GM12878 (cell line): ENCODE measurements at regions not wholly inside any gene's neighbourhood (a gene's known extent, or its start where the extent isn't known, plus 50 kb on each side); places are given as distances from the start of the nearest gene placed in this dataset.

Experiments used
- ATAC-seq: fragments of 200-7000 bp; cut with Tn5 transposase; 3 replicates; pipeline ENCODE4 v1.9.1; 2020; ENCODE audit warnings: mild to moderate bottlenecking, moderate library complexity
- BruUV-seq: library from RNA; stranded (reverse); fragments of 400-500 nt; replicated peaks from 2 replicates; lab custom pipeline; 2021; lab: Mats Ljungman, UMichigan
- CTCF ChIA-PET: fragments of 300-600 bp; sonication (Branson Sonifier 250); formaldehyde crosslinking; extraction: SDS; loops from one replicate; lab custom pipeline; 2021; ENCODE audit warnings: inconsistent platforms; lab: Yijun Ruan, JAX
- POLR2A ChIA-PET: fragments of 350-600 bp; formaldehyde crosslinking; extraction: SDS; loops from one replicate; lab custom pipeline; 2021; ENCODE audit warnings: inconsistent platforms; lab: Charles Lee
- RAD21 ChIA-PET: fragments of 300-600 bp; sonication (Branson Sonifier 250); formaldehyde crosslinking; loops from one replicate; lab custom pipeline; 2023; ENCODE audit warnings: antibody characterized with exemption; ENCODE audit not compliant: unreplicated experiment; lab: Charles Lee
- SMC1A ChIA-PET: fragments of 300-600 bp; sonication (Branson Sonifier 250); formaldehyde crosslinking; loops from one replicate; lab custom pipeline; 2023; ENCODE audit not compliant: unreplicated experiment, uncharacterized antibody; lab: Charles Lee
- DNase-seq: peaks from one replicate; pipeline ENCODE4 v3.0.0-alpha.2; 2011; ENCODE audit warnings: low read depth, low spot score
- FAIRE-seq: peaks from 3 replicates; lab custom pipeline; 2011; peaks lifted over from hg19 to GRCh38; lab: Jason Lieb, UNC
- H2AFZ ChIP-seq: 2 replicates; pipeline ENCODE4 v1.6.0; 2011; ENCODE audit warnings: low read depth, low read length, control low read depth; ENCODE audit not compliant: control insufficient read depth
- H3K27ac ChIP-seq: 2 replicates; pipeline ENCODE4 v1.5.1; 2011; ENCODE audit warnings: control low read depth; ENCODE audit not compliant: control insufficient read depth, insufficient read depth
- H3K27me3 ChIP-seq, 2 experiments: replicated peaks in 1 of 2; 2 replicates each; pipeline versions ENCODE4 v1.6.0 to v1.6.1; 2011; ENCODE audit warnings: low read length in 1 of 2; ENCODE audit not compliant: control insufficient read depth in 2 of 2, insufficient read depth in 2 of 2
- H3K36me3 ChIP-seq, 2 experiments: 2 replicates each; pipeline ENCODE4 v1.5.1; 2011; ENCODE audit warnings: low read length in 1 of 2; ENCODE audit not compliant: control insufficient read depth in 2 of 2, insufficient read depth in 2 of 2
- H3K4me1 ChIP-seq: 2 replicates; pipeline ENCODE4 v1.6.1; 2011; ENCODE audit warnings: mild to moderate bottlenecking, low read length, moderate library complexity, mixed read lengths; ENCODE audit not compliant: control insufficient read depth, insufficient read depth
- H3K4me2 ChIP-seq: 2 replicates; pipeline ENCODE4 v1.6.0; 2011; ENCODE audit warnings: control low read depth; ENCODE audit not compliant: control insufficient read depth, insufficient read depth
- H3K4me3 ChIP-seq: fragments of 200-600 bp; sonication (generic); 2 replicates; pipeline ENCODE4 v1.5.1; 2016
- H3K79me2 ChIP-seq: 2 replicates; pipeline ENCODE4 v1.6.0; 2011; ENCODE audit warnings: low read length; ENCODE audit not compliant: control insufficient read depth, insufficient read depth
- H3K9ac ChIP-seq: 2 replicates; pipeline ENCODE4 v1.8.0; 2011; ENCODE audit warnings: low read length, control low read depth, mixed read lengths; ENCODE audit not compliant: control insufficient read depth, insufficient read depth
- H3K9me3 ChIP-seq: replicated peaks from 3 replicates; pipeline ENCODE4 v1.5.1; 2011; ENCODE audit warnings: mild to moderate bottlenecking, low read length; ENCODE audit not compliant: control insufficient read depth, insufficient read depth
- H4K20me1 ChIP-seq: 2 replicates; pipeline ENCODE4 v1.6.0; 2011; ENCODE audit not compliant: control insufficient read depth, insufficient read depth
- CBX3 ChIP-seq: fragments of 200-600 bp; sonication (generic); IDR thresholded peaks from 2 replicates; pipeline ENCODE4 v1.6.1; 2016; ENCODE audit warnings: low read depth, borderline replicate concordance
- FOXM1 ChIP-seq: IDR thresholded peaks from 2 replicates; pipeline ENCODE4 v1.6.1; 2012; ENCODE audit warnings: low read depth, mild to moderate bottlenecking, inconsistent platforms, low read length, moderate library complexity
- RELB ChIP-seq: fragments of 450-650 bp; IDR thresholded peaks from 2 replicates; pipeline ENCODE4 v1.6.1; 2017; ENCODE audit warnings: low read depth, mild to moderate bottlenecking, moderate library complexity
- WRNIP1 ChIP-seq: IDR thresholded peaks from 2 replicates; pipeline ENCODE4 v1.6.1; 2011; ENCODE audit warnings: low read depth, low read length, improper control_type of control experiment, borderline replicate concordance
- YY1 ChIP-seq: IDR thresholded peaks from 2 replicates; pipeline ENCODE4 v1.6.1; 2011; ENCODE audit warnings: low read depth, mild to moderate bottlenecking, low read length
- WGBS: methylation state at CpG from one replicate; pipeline ENCODE4 v1.1.6; 2016; ENCODE audit warnings: low lambda C conversion rate; ENCODE audit not compliant: insufficient replicate concordance, insufficient coverage; ENCODE audit errors: missing lambda C conversion rate; 5-methylcytosine and 5-hydroxymethylcytosine counted together
- in situ Hi-C: fragments of 300-500 bp; cut with MboI; formaldehyde crosslinking; loops from 9 replicates; pipeline ENCODE4 v1.14.3; 2018; ENCODE audit warnings: mixed read lengths
- intact Hi-C: fragments of 100-400 bp; cut with micrococcal nuclease; formaldehyde crosslinking; loops from one replicate; pipeline ENCODE4 v1.14.2; 2022; ENCODE audit not compliant: unreplicated experiment

DNA sequence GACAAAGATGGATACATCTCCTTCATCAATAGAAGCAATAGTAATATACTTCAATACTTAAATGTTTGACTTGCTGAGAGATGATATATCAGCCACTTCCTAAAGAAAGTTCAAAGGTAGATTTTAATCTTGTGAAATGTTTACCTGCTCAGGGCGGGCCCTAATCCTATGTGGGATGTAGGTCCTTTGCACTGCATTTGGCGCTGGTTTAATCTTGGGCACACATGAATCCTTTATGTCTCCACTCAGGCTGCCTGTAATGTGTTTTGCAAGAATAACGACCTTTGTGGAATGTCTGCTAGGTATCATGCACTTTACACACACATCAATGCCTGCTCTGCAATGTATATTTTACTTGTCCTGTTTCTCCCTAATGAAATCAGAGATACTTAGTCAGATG, 368.7 kb downstream of the GBA3 start (continued):
- TF ChIP-seq FOXM1, result no peak

GRCh38 chr4:23060776-23061175, 368.0 kb downstream of the GBA3 start:
- RAD21 ChIA-PET, result no interaction called here
- no peak for ATAC-seq
- intact Hi-C loops, result no loop called here

More at GRCh38 chr4:23060776-23061175, 368.0 kb downstream of the GBA3 start:
- no peaks in the 10 kb centered on the region for H3K36me3 ChIP-seq
- H2AFZ ChIP-seq, result no peak overlapping the region
- H3K9me3 ChIP-seq, result no peaks in the 10 kb centered on the region
- POLR2A ChIA-PET, result no interaction called here
- H3K27me3 ChIP-seq, result no peaks in the 10 kb centered on the region
- no TSS peak for BruUV-seq
- TF ChIP-seq WRNIP1 (no peak), RELB (no peak), YY1 (no peak), CBX3 (no peak)
- no peak for DNase-seq
- in situ Hi-C loops, result no loop called here
- no peaks in the 10 kb centered on the region for H3K79me2 ChIP-seq
- no peak overlapping the region for H3K27ac ChIP-seq
- no peak for FAIRE-seq
- SMC1A ChIA-PET, result interaction anchor here (0.7 to 1.0 kb wide), 2 partner anchors 12 to 102 kb away, joined by 3 read pairs; no protein-coding TSS in a partner anchor
- H3K4me1 ChIP-seq, result no peaks in the 10 kb centered on the region
- H4K20me1 ChIP-seq, result no peaks in the 10 kb centered on the region
- 93% methylated on average over 1 of the region's 1 CpG for WGBS
- CTCF ChIA-PET, result no interaction called here
- no peak overlapping the region for H3K9ac ChIP-seq
- no peak overlapping the region for H3K4me3 ChIP-seq
- no peak overlapping the region for H3K4me2 ChIP-seq
